OCI-LY1 (cell line): ENCODE measurements at regions not wholly inside any gene's neighbourhood (a gene's known extent, or its start where the extent isn't known, plus 50 kb on each side); places are given as distances from the start of the nearest gene placed in this dataset.

Experiments used
- EZH2 ChIP-seq: fragments of 200-600 bp; sonication (generic), shearing (Covaris generic); IDR thresholded peaks from 2 replicates; pipeline ENCODE4 v1.8.0; 2017; ENCODE audit warnings: borderline replicate concordance, mixed run types, mild to moderate bottlenecking, antibody characterized with exemption, low read length, moderate library complexity, mixed read lengths
- TF ChIP-seq, protein P1 (sequence below): fragments of 200-600 bp; sonication (generic), shearing (Covaris generic); IDR thresholded peaks from 2 replicates; pipeline ENCODE4 v1.5.1; 2017; ENCODE audit warnings: mild to moderate bottlenecking, antibody characterized with exemption, low read length, moderate library complexity, mixed read lengths

DNA sequence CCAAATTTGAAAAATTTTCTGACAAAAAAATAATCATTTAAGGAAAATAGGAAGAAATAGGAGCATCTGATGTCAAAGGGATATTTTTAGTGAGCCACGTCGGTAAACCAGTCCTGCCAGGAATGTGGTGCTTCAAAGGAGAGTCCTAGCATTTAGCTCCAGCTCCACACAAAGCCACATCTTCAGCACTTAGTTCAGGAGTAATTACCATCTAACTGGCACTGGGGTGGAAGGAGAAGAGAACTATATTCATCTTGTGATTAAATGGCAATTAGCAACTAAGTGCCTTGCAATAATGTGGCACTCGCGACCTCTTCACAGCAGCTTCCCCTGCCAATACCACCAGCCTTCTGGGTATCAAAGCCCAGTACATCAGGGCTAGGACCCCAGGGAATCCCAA is 409.1 kb downstream of the SETD4 start:
- TF ChIP-seq, protein P1, sequence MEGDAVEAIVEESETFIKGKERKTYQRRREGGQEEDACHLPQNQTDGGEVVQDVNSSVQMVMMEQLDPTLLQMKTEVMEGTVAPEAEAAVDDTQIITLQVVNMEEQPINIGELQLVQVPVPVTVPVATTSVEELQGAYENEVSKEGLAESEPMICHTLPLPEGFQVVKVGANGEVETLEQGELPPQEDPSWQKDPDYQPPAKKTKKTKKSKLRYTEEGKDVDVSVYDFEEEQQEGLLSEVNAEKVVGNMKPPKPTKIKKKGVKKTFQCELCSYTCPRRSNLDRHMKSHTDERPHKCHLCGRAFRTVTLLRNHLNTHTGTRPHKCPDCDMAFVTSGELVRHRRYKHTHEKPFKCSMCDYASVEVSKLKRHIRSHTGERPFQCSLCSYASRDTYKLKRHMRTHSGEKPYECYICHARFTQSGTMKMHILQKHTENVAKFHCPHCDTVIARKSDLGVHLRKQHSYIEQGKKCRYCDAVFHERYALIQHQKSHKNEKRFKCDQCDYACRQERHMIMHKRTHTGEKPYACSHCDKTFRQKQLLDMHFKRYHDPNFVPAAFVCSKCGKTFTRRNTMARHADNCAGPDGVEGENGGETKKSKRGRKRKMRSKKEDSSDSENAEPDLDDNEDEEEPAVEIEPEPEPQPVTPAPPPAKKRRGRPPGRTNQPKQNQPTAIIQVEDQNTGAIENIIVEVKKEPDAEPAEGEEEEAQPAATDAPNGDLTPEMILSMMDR = no peak
- TF ChIP-seq EZH2 = no peak
